Small intestine (tissue), 7 donors: ENCODE measurements at regions not wholly inside any gene's neighbourhood (a gene's known extent, or its start where the extent isn't known, plus 50 kb on each side); places are given as distances from the start of the nearest gene placed in this dataset.
"Not testable (repeated sequence)": the region's sequence is repeated elsewhere in the genome, so short reads cannot be mapped to it uniquely, and the experiment has no call there.

Experiments
- DNase-seq, 2 donors: peaks; one replicate each; pipeline versions ENCODE4 v3.0.0 to v3.0.0-alpha.2; 2013
- FAIRE-seq: peaks from 2 replicates; lab custom pipeline; 2012; peaks lifted over from hg19 to GRCh38; lab: Jason Lieb, UNC
- H3K27ac ChIP-seq, 3 donors: one replicate each; pipeline ENCODE4 v1.5.1; 2013; ENCODE audit warnings: low read length in 2 of 3, mild to moderate bottlenecking in 2 of 3, control low read depth in 1 of 3, inconsistent platforms in 1 of 3, low read depth in 1 of 3, moderate library complexity in 1 of 3
- H3K27me3 ChIP-seq, 3 donors: one replicate each; pipeline ENCODE4 v1.6.1; 2013; ENCODE audit warnings: low read length in 3 of 3, inconsistent platforms in 1 of 3; ENCODE audit not compliant: control insufficient read depth in 3 of 3, insufficient read depth in 3 of 3
- H3K36me3 ChIP-seq, 3 donors: one replicate each; pipeline ENCODE4 v1.6.1; 2013; ENCODE audit warnings: low read length in 3 of 3, inconsistent platforms in 1 of 3, low read depth in 1 of 3, mild to moderate bottlenecking in 1 of 3, moderate library complexity in 1 of 3; ENCODE audit not compliant: control insufficient read depth in 3 of 3, insufficient read depth in 2 of 3
- H3K4me1 ChIP-seq, 3 donors: one replicate each; pipeline ENCODE4 v1.6.1; 2013; ENCODE audit warnings: low read length in 2 of 3, inconsistent platforms in 1 of 3, low read depth in 1 of 3, mild to moderate bottlenecking in 1 of 3, moderate library complexity in 1 of 3; ENCODE audit not compliant: control insufficient read depth in 3 of 3, insufficient read depth in 2 of 3
- H3K4me3 ChIP-seq, 3 donors: one replicate each; pipeline ENCODE4 v1.5.1; 2013; ENCODE audit warnings: low read length in 3 of 3, control low read depth in 1 of 3, inconsistent platforms in 1 of 3, low read depth in 1 of 3, mild to moderate bottlenecking in 1 of 3, moderate library complexity in 1 of 3
- H3K9me3 ChIP-seq, 2 donors: one replicate each; pipeline ENCODE4 v1.6.1; 2013; ENCODE audit warnings: low read depth in 1 of 2, low read length in 1 of 2; ENCODE audit not compliant: control insufficient read depth in 2 of 2, insufficient read depth in 1 of 2
- WGBS, 3 donors: extraction: QIAGEN DNeasy Blood & Tissue Kit; methylation state at CpG; one replicate each; pipeline ENCODE4 v1.1.7; 2013; 5-methylcytosine and 5-hydroxymethylcytosine counted together
- donor health status: healthy with polysubstance abuse.
- donor health status: control.
- donor health status: control.
- donor health status: Bipolar disorder and iron deficiency.
- donor health status: healthy.

DNA sequence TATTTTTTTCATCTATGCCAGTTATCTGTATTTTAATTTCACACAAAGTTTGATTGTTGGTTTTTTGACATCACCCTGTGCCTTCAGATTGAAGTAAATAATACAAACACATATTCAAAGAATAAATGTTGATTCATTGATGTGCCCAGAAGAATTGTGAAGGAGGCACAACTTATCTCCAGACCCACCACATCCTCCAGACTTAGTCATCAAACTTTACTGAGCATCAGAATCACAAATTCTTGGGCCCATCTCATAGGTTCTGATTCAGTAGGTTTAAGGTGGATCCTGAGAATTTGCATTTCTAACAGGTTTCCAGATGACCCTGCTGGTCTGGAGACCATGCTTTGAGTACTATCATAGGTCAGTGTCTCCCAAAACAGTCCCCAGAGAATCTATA lies 82.8 kb upstream of the PIK3C3 start:
- H3K4me3 ChIP-seq = no peak overlapping the region
- FAIRE-seq = no peak

DNA sequence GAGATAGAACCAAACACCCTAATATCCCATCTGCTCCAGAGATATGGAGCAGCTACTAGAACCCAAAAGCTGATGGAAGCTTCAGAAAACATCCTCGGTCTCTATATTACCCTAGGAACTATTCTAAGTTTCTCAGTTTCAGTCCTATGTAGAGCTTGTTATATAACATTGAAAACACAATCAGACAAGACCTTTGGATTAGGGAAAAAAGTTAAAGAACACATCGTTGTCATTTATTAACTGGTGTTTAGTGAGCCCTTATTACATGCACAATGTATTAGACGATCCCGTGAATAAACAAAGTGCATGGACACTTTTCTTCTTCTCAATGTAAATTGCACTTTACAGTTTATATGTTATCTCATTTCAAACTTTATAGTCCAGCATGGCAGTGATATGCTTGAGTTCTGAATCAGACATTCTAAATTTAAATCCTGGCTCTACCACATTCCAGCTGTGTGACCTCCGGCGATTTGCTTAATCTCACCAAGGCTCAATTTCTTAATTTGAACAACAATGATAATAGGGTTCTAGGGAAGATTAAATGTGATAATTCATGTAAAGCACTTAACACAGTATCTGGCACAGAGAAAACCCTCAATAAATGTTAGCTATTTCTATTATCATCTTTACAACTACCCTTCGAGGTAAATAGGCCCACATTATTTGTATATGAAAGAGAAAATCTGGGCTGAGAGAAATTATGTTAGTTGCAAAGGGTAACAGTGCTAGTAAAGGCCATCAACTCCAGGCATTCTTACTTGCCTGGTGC lies 83.6 kb upstream of the PIK3C3 start:
- Histone ChIP-seq H3K27me3 (no peaks in the 10 kb centered on the region), H3K27ac (no peak overlapping the region), H3K36me3 (no peaks in the 10 kb centered on the region), H3K4me1 (peaks cover 0 to 5% (median 0%) of the 10 kb centered on the region in 3 donors), H3K4me3 (no peak overlapping the region), H3K9me3 (no peaks in the 10 kb centered on the region)
- WGBS, 3 donors = 12 to 57% (median 31%) methylated on average over 7 of the region's 7 CpGs
- DNase-seq (peak in 1 of 2 donors; percentile 33), FAIRE-seq (no peak)

More for the DNA sequence above, 82.8 kb upstream of the PIK3C3 start:
- no peak for DNase-seq
- H3K36me3 ChIP-seq = no peaks in the 10 kb centered on the region
- H3K4me1 ChIP-seq = peaks cover 0 to 5% (median 0%) of the 10 kb centered on the region in 3 donors
- no peaks in the 10 kb centered on the region for H3K27me3 ChIP-seq
- no peaks in the 10 kb centered on the region for H3K9me3 ChIP-seq
- H3K27ac ChIP-seq = no peak overlapping the region

DNA sequence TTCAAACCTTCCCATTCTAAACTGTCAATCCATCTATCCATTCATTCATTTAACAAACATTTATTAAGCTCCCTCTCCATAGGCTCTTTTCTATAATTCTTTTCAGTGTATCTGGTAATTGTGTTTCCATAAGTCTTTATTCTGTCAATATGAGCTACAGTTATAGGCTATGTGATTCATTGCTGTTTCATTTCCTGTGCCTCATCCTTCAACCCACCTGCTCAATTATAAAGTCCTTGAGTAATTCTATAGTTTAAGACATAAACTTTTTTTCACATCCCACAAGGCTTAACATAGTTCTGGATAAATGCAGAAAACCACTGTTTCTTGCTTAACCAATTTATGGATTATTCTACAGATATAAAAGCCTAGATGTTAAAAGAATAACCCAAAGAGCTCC lies 84.2 kb upstream of the PIK3C3 start:
- Histone ChIP-seq H3K27me3 (no peaks in the 10 kb centered on the region), H3K27ac (no peak overlapping the region), H3K4me3 (no peak overlapping the region), H3K9me3 (no peaks in the 10 kb centered on the region), H3K4me1 (peaks cover 0 to 5% (median 0%) of the 10 kb centered on the region in 3 donors), H3K36me3 (no peaks in the 10 kb centered on the region)
- DNase-seq (no peak), FAIRE-seq (no peak)

DNA sequence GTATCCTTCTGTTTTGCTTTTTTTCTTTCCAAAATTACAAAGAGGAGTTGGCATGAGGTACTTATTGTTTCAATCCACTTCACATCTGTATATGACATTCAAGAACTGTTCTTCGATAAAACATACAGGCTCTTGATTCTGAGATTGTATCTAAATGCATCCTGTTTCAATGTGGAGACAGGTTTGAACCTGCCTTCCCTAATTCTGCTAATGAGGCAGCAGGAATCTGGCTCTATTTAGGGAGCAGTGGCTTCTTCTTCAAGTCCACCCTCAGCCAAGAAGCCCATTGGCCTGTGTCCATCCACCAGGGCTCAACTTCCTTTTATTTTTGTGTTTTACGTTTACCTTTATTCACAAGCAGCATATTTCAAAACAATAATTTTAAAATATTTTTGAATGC lies 84.8 kb upstream of the PIK3C3 start:
- no peaks in the 10 kb centered on the region for H3K27me3 ChIP-seq
- no peak overlapping the region for H3K4me3 ChIP-seq
- no peak for DNase-seq
- peaks cover 0 to 5% (median 0%) of the 10 kb centered on the region in 3 donors for H3K4me1 ChIP-seq
- H3K9me3 ChIP-seq = no peaks in the 10 kb centered on the region
- H3K27ac ChIP-seq = no peak overlapping the region
- WGBS, 3 donors = 86 to 90% (median 89%) methylated on average over 2 of the region's 2 CpGs
- H3K36me3 ChIP-seq = no peaks in the 10 kb centered on the region
- no peak for FAIRE-seq

DNA sequence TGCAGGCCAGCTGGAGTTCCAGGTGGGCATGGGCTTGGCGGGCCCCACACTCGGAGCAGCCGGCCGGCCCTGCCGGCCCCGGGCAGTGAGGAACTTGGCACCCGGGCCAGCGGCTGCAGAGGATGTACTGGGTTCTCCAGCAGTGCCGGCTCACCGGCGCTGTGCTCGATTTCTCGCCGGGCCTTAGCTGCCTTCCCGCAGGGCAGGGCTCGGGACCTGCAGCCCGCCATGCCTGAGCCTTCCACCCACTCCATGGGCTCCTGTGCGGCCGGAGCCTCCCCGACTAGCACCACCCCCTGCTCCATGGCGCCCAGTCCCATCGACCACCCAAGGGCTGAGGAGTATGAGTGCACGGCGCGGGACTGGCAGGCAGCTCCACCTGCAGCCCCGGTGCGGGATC lies 89.2 kb upstream of the PIK3C3 start:
- not testable (repeated sequence) for DNase-seq, H3K4me1 ChIP-seq, H3K27ac ChIP-seq, FAIRE-seq, H3K36me3 ChIP-seq, H3K9me3 ChIP-seq, H3K27me3 ChIP-seq, H3K4me3 ChIP-seq
- 93 to 97% (median 96%) methylated on average over 21 to 27 of the region's 27 CpGs for WGBS, 3 donors

DNA sequence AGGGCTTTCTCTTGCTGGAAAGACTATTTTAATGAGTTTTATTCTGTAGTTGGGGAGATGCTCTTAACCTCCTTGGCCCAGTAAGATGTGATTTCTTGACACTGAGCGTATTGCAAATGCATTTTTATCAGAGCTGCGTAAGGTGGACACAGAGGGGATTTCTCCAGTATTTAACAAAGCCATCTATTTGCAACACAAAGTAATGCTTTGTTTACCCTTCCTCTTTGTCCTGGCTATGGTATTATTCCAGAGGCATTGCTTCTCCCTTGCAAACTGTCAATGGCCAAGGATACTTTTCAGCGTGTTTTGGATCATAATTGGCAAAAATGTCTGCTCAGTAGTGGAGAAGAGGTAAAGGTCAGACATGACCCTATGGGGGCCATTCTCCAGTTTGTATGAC lies 90.8 kb upstream of the PIK3C3 start:
- no peaks in the 10 kb centered on the region for H3K27me3 ChIP-seq
- peaks cover 0 to 5% (median 0%) of the 10 kb centered on the region in 3 donors for H3K4me1 ChIP-seq
- DNase-seq (no peak), FAIRE-seq (no peak)
- H3K36me3 ChIP-seq = no peaks in the 10 kb centered on the region
- no peak overlapping the region for H3K27ac ChIP-seq
- H3K9me3 ChIP-seq = no peaks in the 10 kb centered on the region
- 79 to 88% (median 85%) methylated on average over 3 of the region's 3 CpGs for WGBS, 3 donors
- no peak overlapping the region for H3K4me3 ChIP-seq

DNA sequence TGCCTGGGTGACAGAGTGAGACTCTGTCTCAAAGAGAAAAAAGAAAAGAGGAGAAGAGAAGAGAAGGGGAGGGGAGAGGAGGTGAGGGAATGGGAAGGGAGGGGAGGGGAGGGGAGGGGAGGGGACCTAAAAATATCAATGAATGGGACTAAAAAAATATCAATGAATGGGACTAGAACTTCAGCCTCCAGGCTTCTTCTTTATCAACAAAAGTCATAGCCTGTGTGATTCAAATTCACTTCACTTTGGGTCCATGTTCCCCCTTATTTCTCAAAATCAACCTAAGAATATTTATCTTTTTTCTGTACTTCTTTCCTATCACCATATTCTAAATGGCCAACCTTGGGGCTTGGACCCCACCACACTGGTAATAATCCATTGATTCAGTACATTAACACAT lies 92.1 kb upstream of the PIK3C3 start:
- FAIRE-seq (no peak), DNase-seq (no peak)
- Histone ChIP-seq H3K9me3 (no peaks in the 10 kb centered on the region), H3K4me3 (no peak overlapping the region), H3K27ac (no peak overlapping the region), H3K4me1 (peaks cover 0 to 2% (median 0%) of the 10 kb centered on the region in 3 donors), H3K36me3 (no peaks in the 10 kb centered on the region), H3K27me3 (no peaks in the 10 kb centered on the region)

DNA sequence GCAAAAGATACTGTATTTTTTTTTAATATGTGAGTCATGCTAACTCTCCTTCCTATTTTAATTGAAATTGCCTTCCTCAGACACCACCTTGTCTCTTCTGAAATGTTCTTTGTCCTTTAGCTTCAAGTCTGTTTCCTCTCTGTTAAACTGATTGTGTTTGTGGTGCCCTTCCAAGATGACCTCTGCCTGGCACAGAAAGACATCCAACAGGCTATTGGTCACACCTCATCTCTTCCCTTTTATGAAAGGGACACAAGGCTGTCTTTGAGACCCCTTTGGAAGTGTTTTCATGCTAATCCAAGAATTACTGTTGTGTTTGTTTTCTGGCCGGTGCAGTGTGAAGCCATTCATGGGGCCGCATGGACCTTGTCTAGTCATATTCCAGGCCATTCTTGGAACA lies 94.0 kb upstream of the PIK3C3 start:
- DNase-seq (no peak), FAIRE-seq (no peak)
- H3K27ac ChIP-seq = no peak overlapping the region
- WGBS, 3 donors = 91 to 92% (median 91%) methylated on average over 2 of the region's 2 CpGs
- H3K4me3 ChIP-seq = no peak overlapping the region
- no peaks in the 10 kb centered on the region for H3K36me3 ChIP-seq
- H3K27me3 ChIP-seq = no peaks in the 10 kb centered on the region
- H3K9me3 ChIP-seq = no peaks in the 10 kb centered on the region
- H3K4me1 ChIP-seq = no peaks in the 10 kb centered on the region
